Natural killer cell (primary cell): ENCODE measurements at regions not wholly inside any gene's neighbourhood (a gene's known extent, or its start where the extent isn't known, plus 50 kb on each side); places are given as distances from the start of the nearest gene placed in this dataset.

Source experiments
- ATAC-seq, 3 donors: fragments of 150-1000 bp in 2 of 3; fragments of 200-7000 bp in 1 of 3; cut with Tn5 transposase; 1 replicate in 1 of 3; 2 replicates in 2 of 3; pipeline ENCODE4 v1.10.0; 2021; ENCODE audit warnings: mild to moderate bottlenecking in 2 of 3, moderate library complexity in 2 of 3
- DNase-seq, 2 donors: peaks; one replicate each; pipeline versions ENCODE4 v3.0.0 to v3.0.0-alpha.2; 2013 to 2021; ENCODE audit warnings: mixed read lengths in 1 of 2
- H3K27ac ChIP-seq: one replicate; pipeline ENCODE4 v1.5.1; 2013; ENCODE audit warnings: mild to moderate bottlenecking, low read length
- H3K27me3 ChIP-seq: one replicate; pipeline ENCODE4 v1.6.1; 2013; ENCODE audit warnings: low read length; ENCODE audit not compliant: control insufficient read depth, insufficient read depth
- H3K36me3 ChIP-seq: one replicate; pipeline ENCODE4 v1.6.1; 2013; ENCODE audit warnings: low read length; ENCODE audit not compliant: control insufficient read depth, insufficient read depth
- H3K4me1 ChIP-seq: one replicate; pipeline ENCODE4 v1.6.1; 2013; ENCODE audit warnings: low read length; ENCODE audit not compliant: control insufficient read depth, insufficient read depth
- H3K4me3 ChIP-seq: one replicate; pipeline ENCODE4 v1.5.1; 2013; ENCODE audit warnings: low read length
- H3K9me3 ChIP-seq: one replicate; pipeline ENCODE4 v1.6.1; 2013; ENCODE audit warnings: low read length; ENCODE audit not compliant: control insufficient read depth, insufficient read depth
- H3K27ac Mint-ChIP-seq, 2 donors: one replicate each; pipeline ENCODE4 v1.8.0; 2022; ENCODE audit warnings: mild to moderate bottlenecking in 2 of 2, mixed read lengths in 2 of 2, moderate library complexity in 1 of 2
- H3K27me3 Mint-ChIP-seq, 2 donors: one replicate each; pipeline ENCODE4 v1.8.0; 2022; ENCODE audit warnings: low read depth in 2 of 2, mixed read lengths in 2 of 2
- H3K36me3 Mint-ChIP-seq: one replicate; pipeline ENCODE4 v1.8.0; 2022; ENCODE audit warnings: mixed read lengths
- H3K4me1 Mint-ChIP-seq, 2 donors: one replicate each; pipeline ENCODE4 v1.8.0; 2022; ENCODE audit warnings: mixed read lengths in 2 of 2
- H3K4me3 Mint-ChIP-seq: one replicate; pipeline ENCODE4 v1.8.0; 2022; ENCODE audit warnings: mild to moderate bottlenecking, moderate library complexity, mixed read lengths
- H3K9me3 Mint-ChIP-seq, 2 donors: one replicate each; pipeline ENCODE4 v1.8.0; 2022; ENCODE audit warnings: mixed read lengths in 2 of 2
- WGBS: methylation state at CpG from one replicate; pipeline ENCODE4 v1.1.7; 2013; ENCODE audit warnings: missing lambda C conversion rate; ENCODE audit not compliant: insufficient coverage; 5-methylcytosine and 5-hydroxymethylcytosine counted together
- intact Hi-C: fragments of 100-400 bp; cut with micrococcal nuclease; formaldehyde crosslinking; loops from one replicate; pipeline ENCODE4 v1.14.2; 2022
- TF ChIP-seq, protein P1 (sequence below): fragments of 200-600 bp; IDR thresholded peaks from one replicate; pipeline ENCODE4 v1.8.0; 2022; ENCODE audit warnings: antibody characterized with exemption

- H3K36me3 ChIP-seq, result no peaks in the 10 kb centered on the region
- H3K4me1 ChIP-seq, result peaks cover 4% of the 10 kb centered on the region
- no peak overlapping the region for H3K4me3 ChIP-seq
- no peaks in the 10 kb centered on the region for H3K27me3 ChIP-seq
- H3K27me3 Mint-ChIP-seq, result no peaks in the 10 kb centered on the region
- TF ChIP-seq, protein P1, sequence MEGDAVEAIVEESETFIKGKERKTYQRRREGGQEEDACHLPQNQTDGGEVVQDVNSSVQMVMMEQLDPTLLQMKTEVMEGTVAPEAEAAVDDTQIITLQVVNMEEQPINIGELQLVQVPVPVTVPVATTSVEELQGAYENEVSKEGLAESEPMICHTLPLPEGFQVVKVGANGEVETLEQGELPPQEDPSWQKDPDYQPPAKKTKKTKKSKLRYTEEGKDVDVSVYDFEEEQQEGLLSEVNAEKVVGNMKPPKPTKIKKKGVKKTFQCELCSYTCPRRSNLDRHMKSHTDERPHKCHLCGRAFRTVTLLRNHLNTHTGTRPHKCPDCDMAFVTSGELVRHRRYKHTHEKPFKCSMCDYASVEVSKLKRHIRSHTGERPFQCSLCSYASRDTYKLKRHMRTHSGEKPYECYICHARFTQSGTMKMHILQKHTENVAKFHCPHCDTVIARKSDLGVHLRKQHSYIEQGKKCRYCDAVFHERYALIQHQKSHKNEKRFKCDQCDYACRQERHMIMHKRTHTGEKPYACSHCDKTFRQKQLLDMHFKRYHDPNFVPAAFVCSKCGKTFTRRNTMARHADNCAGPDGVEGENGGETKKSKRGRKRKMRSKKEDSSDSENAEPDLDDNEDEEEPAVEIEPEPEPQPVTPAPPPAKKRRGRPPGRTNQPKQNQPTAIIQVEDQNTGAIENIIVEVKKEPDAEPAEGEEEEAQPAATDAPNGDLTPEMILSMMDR, result no peak
- H3K27ac ChIP-seq, result no peak overlapping the region
- H3K4me1 Mint-ChIP-seq, result peaks cover 0 to 6% of the 10 kb centered on the region in 2 donors
- no peaks in the 10 kb centered on the region for H3K36me3 Mint-ChIP-seq
- intact Hi-C loops, result no loop called here
- no peaks in the 10 kb centered on the region for H3K9me3 Mint-ChIP-seq
- 95% methylated on average over 2 of the region's 6 CpGs for WGBS
- H3K27ac Mint-ChIP-seq, result no peak overlapping the region
- no peak overlapping the region for H3K4me3 Mint-ChIP-seq
- DNase-seq (no peak), ATAC-seq (no peak)
- H3K9me3 ChIP-seq, result no peaks in the 10 kb centered on the region
These were observed 146.4 kb downstream of the GADD45G start for GRCh38 chr9:89751079-89751825.

DNA sequence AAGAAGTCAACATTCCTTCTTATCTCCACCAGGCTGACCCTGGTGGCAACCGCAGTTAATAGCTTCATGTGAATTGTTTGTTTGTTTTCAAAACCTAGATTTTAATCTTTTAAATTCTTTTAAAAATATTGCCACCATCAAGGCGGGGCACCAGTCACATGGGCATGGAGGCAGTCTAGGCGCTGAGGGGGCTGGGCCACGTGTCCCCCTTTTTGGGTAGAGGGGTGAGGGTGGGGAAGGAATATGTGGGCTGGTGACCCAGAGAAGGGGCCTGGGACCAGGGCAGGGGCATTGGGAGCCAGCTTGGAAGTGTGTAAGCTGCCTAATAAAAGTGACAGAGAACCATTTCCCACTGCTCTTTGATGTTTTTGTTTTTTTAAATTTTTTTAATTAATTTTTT lies 147.3 kb downstream of the GADD45G start:
- H3K36me3 ChIP-seq, result no peaks in the 10 kb centered on the region
- H3K27me3 ChIP-seq, result no peaks in the 10 kb centered on the region
- Mint-ChIP-seq H3K36me3 (no peaks in the 10 kb centered on the region), H3K4me1 (peaks cover 0 to 6% of the 10 kb centered on the region in 2 donors), H3K4me3 (no peak overlapping the region), H3K27ac (no peak overlapping the region), H3K27me3 (peaks cover 0 to 3% of the 10 kb centered on the region in 2 donors), H3K9me3 (no peaks in the 10 kb centered on the region)
- TF ChIP-seq, protein P1, result no peak
- intact Hi-C loops, result no loop called here
- ATAC-seq (no peak), DNase-seq (no peak)
- WGBS, result 92% methylated on average over 3 of the region's 4 CpGs
- H3K4me3 ChIP-seq, result no peak overlapping the region
- peaks cover 12% of the 10 kb centered on the region for H3K4me1 ChIP-seq
- no peaks in the 10 kb centered on the region for H3K9me3 ChIP-seq
- no peak overlapping the region for H3K27ac ChIP-seq

- Mint-ChIP-seq H3K36me3 (no peaks in the 10 kb centered on the region), H3K27ac (no peak overlapping the region), H3K9me3 (no peaks in the 10 kb centered on the region), H3K4me3 (no peak overlapping the region), H3K27me3 (peaks cover 0 to 3% of the 10 kb centered on the region in 2 donors), H3K4me1 (peaks cover 0 to 6% of the 10 kb centered on the region in 2 donors)
- H3K27me3 ChIP-seq, result no peaks in the 10 kb centered on the region
- intact Hi-C loops, result no loop called here
- 75% methylated on average over 6 of the region's 6 CpGs for WGBS
- TF ChIP-seq, protein P1, result no peak
- peaks cover 12% of the 10 kb centered on the region for H3K4me1 ChIP-seq
- no peak for ATAC-seq
- no peak for DNase-seq
- H3K27ac ChIP-seq, result no peak overlapping the region
- no peaks in the 10 kb centered on the region for H3K36me3 ChIP-seq
- no peaks in the 10 kb centered on the region for H3K9me3 ChIP-seq
- H3K4me3 ChIP-seq, result no peak overlapping the region
These were observed 148.8 kb downstream of the GADD45G start for GRCh38 chr9:89753472-89754055.
